SK-N-SH (cell line): ENCODE measurements at regions not wholly inside any gene's neighbourhood (a gene's known extent, or its start where the extent isn't known, plus 50 kb on each side); places are given as distances from the start of the nearest gene placed in this dataset.

Source experiments
- CTCF ChIA-PET: fragments of 300-600, 350-600 bp; formaldehyde crosslinking; extraction: SDS; loops from one replicate; lab custom pipeline; 2021; lab: Yijun Ruan, JAX
- POLR2A ChIA-PET: fragments of 350-600 bp; sonication (Branson Sonifier 250); formaldehyde crosslinking; extraction: SDS; loops from one replicate; lab custom pipeline; 2020; ENCODE audit warnings: antibody characterized with exemption, inconsistent platforms; lab: Yijun Ruan, JAX
- DNase-seq: peaks from one replicate; pipeline ENCODE4 v3.0.0; 2012
- H2AFZ ChIP-seq: fragments of 200-600 bp; sonication (generic); 2 replicates; pipeline ENCODE4 v1.8.1; 2016; ENCODE audit warnings: antibody characterized with exemption, mild to moderate bottlenecking, low read depth
- H3F3A ChIP-seq: fragments of 200-600 bp; sonication (generic); replicated peaks from 2 replicates; pipeline ENCODE3; 2016; ENCODE audit warnings: antibody characterized with exemption, mild to moderate bottlenecking; ENCODE audit not compliant: insufficient read depth
- H3K27ac ChIP-seq, 2 experiments: fragments of 200-500 bp in 1 of 2; fragments of 200-600 bp in 1 of 2; sonication (Bioruptor generic) in 1 of 2; sonication (generic), shearing (Covaris generic) in 1 of 2; 2 replicates each; pipeline versions ENCODE4 v1.5.1 to v1.6.1; 2014 to 2016; ENCODE audit warnings: low read depth in 2 of 2, inconsistent platforms in 1 of 2, low read length in 1 of 2, mild to moderate bottlenecking in 1 of 2, mixed read lengths in 1 of 2
- H3K27me3 ChIP-seq: fragments of 200-600 bp; sonication (generic), shearing (Covaris generic); 2 replicates; pipeline ENCODE4 v1.6.1; 2016; ENCODE audit warnings: mixed run types; ENCODE audit not compliant: insufficient read depth
- H3K36me3 ChIP-seq, 2 experiments: fragments of 200-500 bp in 1 of 2; fragments of 200-600 bp in 1 of 2; sonication (Bioruptor generic) in 1 of 2; sonication (generic) in 1 of 2; replicated peaks in 1 of 2; 2 replicates each; pipeline versions ENCODE3 to v1.5.1; 2014 to 2016; ENCODE audit warnings: low read length in 1 of 2, mild to moderate bottlenecking in 1 of 2; ENCODE audit not compliant: insufficient read depth in 2 of 2, control insufficient read depth in 1 of 2
- H3K4me1 ChIP-seq, 2 experiments: fragments of 200-500 bp in 1 of 2; fragments of 200-600 bp in 1 of 2; sonication (Bioruptor generic) in 1 of 2; sonication (generic), shearing (Covaris generic) in 1 of 2; 2 replicates each; pipeline versions ENCODE4 v1.5.1 to v1.6.1; 2014 to 2016; ENCODE audit warnings: low read depth in 1 of 2, low read length in 1 of 2, mixed run types in 1 of 2; ENCODE audit not compliant: insufficient read depth in 2 of 2, control insufficient read depth in 1 of 2
- H3K4me2 ChIP-seq: fragments of 200-600 bp; sonication (generic), shearing (Covaris generic); 2 replicates; pipeline ENCODE4 v1.6.1; 2017; ENCODE audit warnings: mixed run types
- H3K4me3 ChIP-seq, 2 experiments: fragments of 200-500 bp in 1 of 2; fragments of 200-600 bp in 1 of 2; sonication (Bioruptor generic) in 1 of 2; sonication (generic), shearing (Covaris generic) in 1 of 2; 2 replicates each; pipeline versions ENCODE4 v1.5.1 to v1.8.1; 2014 to 2016; ENCODE audit warnings: low read depth in 2 of 2, inconsistent platforms in 1 of 2, low read length in 1 of 2, mild to moderate bottlenecking in 1 of 2, mixed read lengths in 1 of 2, moderate library complexity in 1 of 2
- H3K79me2 ChIP-seq: fragments of 200-600 bp; sonication (generic); 2 replicates; pipeline ENCODE4 v1.8.1; 2017; ENCODE audit warnings: mild to moderate bottlenecking; ENCODE audit not compliant: insufficient read depth
- H3K9ac ChIP-seq: fragments of 200-600 bp; sonication (generic); 2 replicates; pipeline ENCODE4 v1.6.1; 2017; ENCODE audit warnings: mixed run types
- H3K9me2 ChIP-seq: fragments of 200-600 bp; sonication (generic); 2 replicates; pipeline ENCODE4 v1.6.1; 2017; ENCODE audit warnings: mixed run types
- H3K9me3 ChIP-seq: fragments of 200-600 bp; sonication (generic); 2 replicates; pipeline ENCODE4 v1.6.1; 2017; ENCODE audit warnings: mixed run types, mild to moderate bottlenecking, moderate library complexity
- H4K20me1 ChIP-seq: fragments of 200-600 bp; sonication (generic); 2 replicates; pipeline ENCODE4 v1.6.1; 2017; ENCODE audit warnings: mild to moderate bottlenecking, mixed run types; ENCODE audit not compliant: insufficient read depth
- CTCF ChIP-seq: fragments of 200-600 bp; sonication (generic); IDR thresholded peaks from 2 replicates; pipeline ENCODE4 v1.6.1; 2017; ENCODE audit warnings: antibody characterized with exemption, mild to moderate bottlenecking, moderate library complexity
- EZH2phosphoT487 ChIP-seq: fragments of 200-600 bp; sonication (generic); IDR thresholded peaks from 2 replicates; pipeline ENCODE4 v1.6.1; 2017; ENCODE audit warnings: low read depth, mixed run types, mild to moderate bottlenecking, antibody characterized with exemption, moderate library complexity, borderline replicate concordance
- FOSL2 ChIP-seq: IDR thresholded peaks from 2 replicates; pipeline ENCODE4 v1.4.0; 2012; ENCODE audit warnings: low read depth, mild to moderate bottlenecking, moderate library complexity, borderline replicate concordance
- IRF3 ChIP-seq: fragments of 150-350 bp; IDR thresholded peaks from 2 replicates; pipeline ENCODE4 v1.6.1; 2016; ENCODE audit warnings: mild to moderate bottlenecking, low read depth, low read length
- MAX ChIP-seq: IDR thresholded peaks from 2 replicates; pipeline ENCODE4 v1.4.0; 2012; ENCODE audit warnings: low read depth
- NRF1 ChIP-seq: IDR thresholded peaks from 2 replicates; pipeline ENCODE4 v1.6.1; 2012; ENCODE audit warnings: low read depth, mild to moderate bottlenecking, low read length
- POLR2AphosphoS5 ChIP-seq: IDR thresholded peaks from 2 replicates; pipeline ENCODE4 v1.6.1; 2012; ENCODE audit warnings: low read depth, low read length
- RAD21 ChIP-seq: IDR thresholded peaks from 2 replicates; pipeline ENCODE4 v1.6.1; 2012; ENCODE audit warnings: mild to moderate bottlenecking, low read length
- REST ChIP-seq: IDR thresholded peaks from 2 replicates; pipeline ENCODE4 v1.6.1; 2012; ENCODE audit warnings: mild to moderate bottlenecking, low read depth, low read length, moderate library complexity
- RFX5 ChIP-seq: IDR thresholded peaks from 2 replicates; pipeline ENCODE4 v1.6.1; 2012; ENCODE audit warnings: mild to moderate bottlenecking, improper control_type of control experiment, low read length
- SMC3 ChIP-seq: IDR thresholded peaks from 2 replicates; pipeline ENCODE4 v1.6.1; 2012; ENCODE audit warnings: low read depth, low read length, improper control_type of control experiment
- TAF1 ChIP-seq: IDR thresholded peaks from 2 replicates; pipeline ENCODE4 v1.6.1; 2012; ENCODE audit warnings: low read depth, mild to moderate bottlenecking, low read length, moderate library complexity, borderline replicate concordance
- TCF12 ChIP-seq: IDR thresholded peaks from 2 replicates; pipeline ENCODE4 v1.4.0; 2012
- USF2 ChIP-seq: fragments of 150-350 bp; IDR thresholded peaks from 2 replicates; pipeline ENCODE4 v1.6.1; 2017; ENCODE audit warnings: antibody characterized with exemption, low read length, low read depth, borderline replicate concordance
- YY1 ChIP-seq: IDR thresholded peaks from 2 replicates; pipeline ENCODE4 v1.4.0; 2012; ENCODE audit warnings: low read depth, mild to moderate bottlenecking
- WGBS: methylation state at CpG from one replicate; pipeline ENCODE4 v1.1.6; 2017; ENCODE audit warnings: low lambda C conversion rate; 5-methylcytosine and 5-hydroxymethylcytosine counted together

GRCh38 chr3:154954757-154955156, 125.4 kb upstream of the MME start:
- no peaks in the 10 kb centered on the region for H3K36me3 ChIP-seq
- TF ChIP-seq RAD21 (peak; percentile 46), CTCF (peak; percentile 54), MAX (no peak), REST (no peak), SMC3 (peak; percentile 36)
- no peak overlapping the region for H2AFZ ChIP-seq
- H3K9me2 ChIP-seq: no peaks in the 10 kb centered on the region
- ChIA-PET POLR2A (no interaction called here), CTCF (interaction anchor here (1.1 kb wide), 1 partner anchor 89 kb away, joined by 3 read pairs; no protein-coding TSS in a partner anchor)
- H3F3A ChIP-seq: no peaks in the 10 kb centered on the region
- no peaks in the 10 kb centered on the region for H4K20me1 ChIP-seq
- no peak overlapping the region for H3K4me2 ChIP-seq
- DNase-seq: no peak
- no peaks in the 10 kb centered on the region for H3K4me1 ChIP-seq
- H3K9me3 ChIP-seq: peaks cover 6% of the 10 kb centered on the region; the same call in 1 of the 2 replicates
- H3K27ac ChIP-seq: no peak overlapping the region
- H3K27me3 ChIP-seq: no peaks in the 10 kb centered on the region
- H3K9ac ChIP-seq: no peak overlapping the region
- WGBS: 0% methylated on average over 1 of the region's 1 CpG
- H3K79me2 ChIP-seq: no peaks in the 10 kb centered on the region
- H3K4me3 ChIP-seq: no peak overlapping the region

- Histone ChIP-seq H4K20me1 (no peaks in the 10 kb centered on the region), H3K9me3 (peaks cover 6% of the 10 kb centered on the region; the same call in 1 of the 2 replicates), H3K27me3 (no peaks in the 10 kb centered on the region), H3K4me1 (no peaks in the 10 kb centered on the region), H3K79me2 (no peaks in the 10 kb centered on the region), H3F3A (no peaks in the 10 kb centered on the region), H3K36me3 (no peaks in the 10 kb centered on the region), H3K4me2 (no peak overlapping the region), H3K9me2 (no peaks in the 10 kb centered on the region), H3K9ac (no peak overlapping the region), H3K27ac (no peak overlapping the region), H2AFZ (peak overlapping the region; percentile 50; the same call in 1 of the 2 replicates), H3K4me3 (no peak overlapping the region)
- POLR2A ChIA-PET: no interaction called here
- CTCF ChIA-PET: no interaction called here
- 43% methylated on average over 3 of the region's 3 CpGs for WGBS
- DNase-seq: no peak
- no peak for TF ChIP-seq MAX
- no peak for TF ChIP-seq FOSL2
- no peak for TF ChIP-seq NRF1
- no peak for TF ChIP-seq TCF12
- TF ChIP-seq REST: no peak
- no peak for TF ChIP-seq USF2
- no peak for TF ChIP-seq RFX5
- TF ChIP-seq YY1: no peak
- no peak for TF ChIP-seq POLR2AphosphoS5
- TF ChIP-seq TAF1: no peak
- TF ChIP-seq EZH2phosphoT487: no peak
- no peak for TF ChIP-seq IRF3
Measured at GRCh38 chr3:154953538-154953937, 126.6 kb upstream of the MME start.
